ENCODE measurements at regions not wholly inside any gene's neighbourhood (a gene's known extent, or its start where the extent isn't known, plus 50 kb on each side); places are given as distances from the start of the nearest gene placed in this dataset.

GRCh38 chr6:170470734-170471133 is 82.4 kb downstream of the PSMB1 start:
- no peak for TF ChIP-seq CTCF (IDR thresholded peaks at IDR 0.05; ENCODE audit: extremely low read depth in 1 of 2, insufficient read depth in 1 of 2, low read depth in 1 of 2, low read length in 2 of 2)
- no peak for TF ChIP-seq JUN (IDR thresholded peaks at IDR 0.05; ENCODE audit: borderline replicate concordance, insufficient read depth, insufficient read length, low read depth)
- no peak for TF ChIP-seq POLR2A (IDR thresholded peaks at IDR 0.05; ENCODE audit: low read depth, low read length)
- TF ChIP-seq MAX (IDR thresholded peaks at IDR 0.05; ENCODE audit: insufficient read depth, insufficient read length): no peak
- no peak for TF ChIP-seq POLR2AphosphoS5 (IDR thresholded peaks at IDR 0.05; ENCODE audit: insufficient read depth, low read depth, low read length)
- no peak for TF ChIP-seq EZH2 (IDR thresholded peaks at IDR 0.05; ENCODE audit: borderline replicate concordance, low read depth, low read length, severe bottlenecking)
